Suprapubic skin (tissue), 4 donors: ENCODE measurements at regions not wholly inside any gene's neighbourhood (a gene's known extent, or its start where the extent isn't known, plus 50 kb on each side); places are given as distances from the start of the nearest gene placed in this dataset.

Experiments
- CTCF ChIP-seq, 2 donors: fragments of 200-600 bp in 1 of 2; fragments of 450-650 bp in 1 of 2; sonication (generic) in 1 of 2; IDR thresholded peaks; one replicate each; pipeline ENCODE4 v1.5.1; 2016 to 2019; ENCODE audit warnings: antibody characterized with exemption in 2 of 2, mild to moderate bottlenecking in 1 of 2, moderate library complexity in 1 of 2
- POLR2A ChIP-seq, 2 donors: fragments of 450-650 bp; IDR thresholded peaks; one replicate each; pipeline ENCODE4 v1.6.1; 2017; ENCODE audit warnings: antibody characterized with exemption in 2 of 2, mild to moderate bottlenecking in 2 of 2, moderate library complexity in 2 of 2
- POLR2AphosphoS5 ChIP-seq, 3 donors: sonication (generic); formaldehyde crosslinking; IDR thresholded peaks; one replicate each; pipeline ENCODE4 v1.6.1; 2017; ENCODE audit warnings: antibody characterized with exemption in 3 of 3

GRCh38 chr15:66981771-66982170 lies 83.6 kb upstream of the SMAD3 start:
- TF ChIP-seq CTCF (IDR thresholded peaks at IDR 0.05) (no peak), POLR2A (IDR thresholded peaks at IDR 0.05) (no peak), POLR2AphosphoS5 (IDR thresholded peaks at IDR 0.05) (no peak)
